IPS-NIHi11 (cell line): ENCODE measurements at regions not wholly inside any gene's neighbourhood (a gene's known extent, or its start where the extent isn't known, plus 50 kb on each side); places are given as distances from the start of the nearest gene placed in this dataset.
"Not testable (repeated sequence)": the region's sequence is repeated elsewhere in the genome, so short reads cannot be mapped to it uniquely, and the experiment has no call there.

Experiments used
- DNase-seq: peaks from one replicate; pipeline ENCODE4 v3.0.0; 2012; ENCODE audit warnings: mixed read lengths, low spot score

DNA sequence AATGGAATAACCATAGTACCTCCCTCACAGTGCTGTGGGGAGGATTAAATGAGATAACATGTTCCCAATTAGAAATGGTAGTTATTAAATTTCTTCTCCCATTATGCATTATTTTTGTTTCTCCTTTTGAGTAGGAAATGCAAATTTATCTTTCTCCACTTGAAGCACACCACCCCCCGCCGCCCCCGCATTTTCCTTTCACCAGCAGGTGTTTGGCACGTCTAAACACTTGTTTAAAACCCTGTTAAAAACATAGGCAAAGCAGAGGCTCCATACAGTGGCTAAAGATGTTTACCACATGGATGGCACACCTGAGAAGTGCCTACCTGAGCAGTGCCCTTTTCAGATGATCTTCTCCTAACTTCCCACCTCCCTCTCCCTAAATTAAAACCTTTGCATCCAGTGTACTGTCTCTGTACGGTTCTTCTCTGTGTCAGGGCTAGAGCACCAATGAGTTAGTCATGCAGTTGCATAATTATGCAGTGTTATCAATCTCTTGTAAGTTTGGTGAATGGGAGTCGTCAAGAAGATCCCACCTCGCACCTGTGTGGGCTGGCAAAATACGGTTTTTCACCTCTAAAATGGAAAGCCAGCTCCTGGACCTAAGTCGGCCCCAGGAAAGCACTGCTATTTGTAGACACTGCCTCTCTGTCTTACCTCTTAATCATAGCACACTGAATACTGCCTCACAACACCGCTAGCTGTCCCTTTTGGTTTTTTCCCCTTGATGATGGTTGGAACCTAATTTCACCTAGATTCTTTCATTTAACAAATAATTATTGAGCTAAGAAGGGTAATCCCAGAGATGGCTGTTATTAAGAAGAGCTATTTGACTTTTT, 122.0 kb downstream of the CT47B1 start:
- DNase-seq, result no peak

DNA sequence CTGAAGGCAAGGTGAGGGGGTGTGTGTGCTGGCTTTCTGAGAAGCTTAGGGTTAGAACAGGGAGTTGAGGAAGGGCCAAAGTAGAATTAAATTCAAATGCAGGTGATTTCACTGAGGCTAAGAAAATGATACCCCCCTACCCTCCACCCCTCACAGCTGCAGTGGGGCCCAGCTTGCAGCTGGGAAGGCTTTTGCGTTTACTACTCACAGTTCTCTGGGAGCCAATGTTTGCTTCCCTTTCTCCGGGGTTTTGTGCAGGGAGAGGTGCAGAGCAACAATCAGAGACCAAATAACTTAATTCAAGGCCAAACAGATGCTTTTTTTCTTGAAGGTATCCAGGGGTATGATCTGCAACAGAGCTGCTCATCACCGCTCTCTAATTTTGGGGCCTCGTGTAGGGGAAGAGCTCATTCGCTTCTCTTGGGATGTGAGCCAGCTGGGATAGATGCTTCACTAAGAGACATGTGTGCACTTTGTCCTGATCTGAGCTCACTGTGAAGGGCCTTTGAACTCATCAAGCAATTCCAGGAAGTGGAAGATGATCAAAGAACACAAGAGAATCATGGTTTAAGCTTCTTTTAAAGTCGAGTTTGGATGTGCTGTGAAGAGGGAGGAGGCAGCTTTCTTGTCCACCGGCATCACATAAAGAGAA, 122.7 kb upstream of the C1GALT1C1 start:
- DNase-seq, result no peak

DNA sequence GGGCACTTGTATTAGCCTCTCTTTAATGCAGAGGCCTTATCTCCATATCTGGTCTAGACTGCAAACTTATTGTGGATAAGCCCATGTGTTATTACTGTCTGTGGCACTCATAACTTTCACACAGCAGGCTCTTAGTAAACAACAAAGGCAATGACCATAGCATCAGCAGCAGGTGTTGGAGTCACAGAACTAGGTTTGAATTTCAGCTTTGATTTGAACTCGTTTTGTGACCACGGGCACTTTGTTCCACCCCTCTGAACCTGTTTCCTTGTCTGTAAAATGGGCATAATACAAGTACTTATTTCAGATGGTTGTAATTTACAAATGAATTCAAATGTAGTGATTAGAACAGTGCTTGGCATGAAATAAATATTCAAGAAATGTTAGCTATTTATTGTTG, 121.8 kb upstream of the C1GALT1C1 start:
- DNase-seq, result no peak

DNA sequence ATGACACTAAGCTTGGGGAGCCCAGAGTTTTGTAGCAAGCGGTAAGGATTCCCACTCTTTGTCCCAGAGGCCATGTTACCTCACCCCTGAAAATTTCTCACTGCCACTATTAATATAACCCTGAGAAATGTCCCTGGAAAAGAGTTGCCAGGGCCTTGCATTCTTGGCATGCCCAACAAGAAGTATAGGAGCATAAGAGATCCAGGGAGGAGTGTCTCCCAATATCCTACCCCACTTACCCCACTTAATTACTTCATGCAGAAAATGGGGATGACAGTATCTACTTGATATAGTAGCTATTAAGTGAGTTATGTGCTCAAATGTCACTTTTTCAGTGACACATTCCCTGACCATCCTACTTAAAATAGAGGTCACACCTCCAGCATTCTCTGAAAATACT, 120.5 kb upstream of the C1GALT1C1 start:
- DNase-seq, result no peak

DNA sequence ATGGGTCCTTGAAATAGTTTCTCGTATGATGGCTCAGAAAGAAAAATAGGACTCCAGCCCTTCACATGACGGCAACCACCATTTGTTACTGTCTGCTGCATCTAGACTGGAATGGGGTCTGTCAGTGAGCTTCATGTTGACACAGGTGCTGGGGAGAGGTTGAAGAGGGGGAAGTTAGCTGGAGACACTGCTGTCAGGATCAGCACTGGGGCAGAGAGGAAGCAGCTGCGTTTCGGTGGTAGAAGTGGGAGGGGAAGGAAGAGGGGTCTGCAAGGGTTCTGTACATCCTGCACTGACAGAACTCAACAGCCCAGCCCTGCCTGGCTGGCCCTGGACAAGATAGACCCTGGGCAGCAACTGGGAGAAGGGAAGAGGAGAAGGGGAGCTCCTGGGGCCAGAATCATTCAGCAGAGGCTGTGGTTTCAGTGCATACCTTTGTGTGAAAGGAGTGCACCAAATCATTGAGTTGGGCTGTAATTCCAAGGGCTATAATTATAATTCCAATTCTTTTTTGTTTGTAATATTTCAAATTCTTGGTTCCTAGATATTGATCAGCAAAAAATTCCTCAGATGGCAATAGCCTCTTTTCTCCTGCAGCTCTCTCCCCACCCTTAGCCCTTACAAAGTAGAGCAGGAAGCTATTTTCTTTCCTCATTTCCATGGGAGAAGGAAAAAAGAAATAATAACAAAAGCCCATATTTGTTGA, 119.4 kb upstream of the C1GALT1C1 start:
- DNase-seq, result no peak

DNA sequence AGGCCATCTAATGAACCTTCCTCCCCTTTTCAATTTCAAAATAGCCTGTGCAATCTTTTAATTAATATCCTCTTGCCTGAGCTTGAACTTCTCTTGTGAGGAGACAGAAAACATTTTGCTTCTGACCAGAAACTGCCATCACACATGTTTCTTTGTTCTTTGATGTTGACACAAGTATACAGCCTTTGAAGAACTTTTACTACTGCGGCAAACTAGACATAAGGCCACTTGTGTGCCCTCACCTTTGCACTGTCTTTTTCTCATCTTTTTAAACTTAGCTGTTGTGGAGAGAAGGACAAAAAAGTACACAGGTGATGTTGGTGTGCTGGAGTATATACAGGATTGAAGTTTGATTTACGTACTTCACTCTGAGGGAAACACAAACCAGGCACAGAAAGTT, 116.3 kb upstream of the C1GALT1C1 start:
- no peak for DNase-seq

DNA sequence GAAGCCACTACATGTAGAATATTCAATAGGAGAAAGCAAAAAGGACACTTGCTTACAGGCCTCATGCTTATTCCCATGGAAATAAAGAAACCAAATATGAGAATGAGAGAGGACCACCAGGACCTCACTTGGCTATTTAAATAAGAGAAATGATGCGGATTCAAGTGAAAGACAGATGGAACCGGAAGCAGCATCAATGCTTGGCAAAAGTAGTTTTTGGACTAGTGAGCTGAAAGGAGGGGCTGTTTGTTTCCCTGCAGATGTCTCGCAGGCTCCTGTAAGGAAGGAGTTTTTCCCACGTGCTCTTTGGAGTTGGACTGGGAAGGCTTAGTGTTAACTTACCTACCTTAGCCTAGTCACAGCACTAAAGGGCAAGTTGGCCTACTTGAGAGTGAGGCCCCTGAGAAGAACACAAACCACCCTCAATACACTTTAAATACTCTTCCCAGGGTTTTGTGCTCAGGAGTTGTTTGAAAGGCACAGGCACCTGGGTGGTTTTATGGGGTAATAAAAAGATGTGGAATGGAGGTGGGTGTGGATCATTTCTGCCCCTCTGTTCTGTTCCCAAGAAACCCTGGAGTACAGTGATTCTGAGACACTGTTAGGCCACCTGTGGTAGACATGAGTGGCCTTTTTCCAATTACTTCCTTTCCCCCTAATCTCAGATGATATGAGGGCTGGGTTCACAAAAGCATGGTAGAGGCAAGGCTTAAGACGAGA, 113.3 kb upstream of the C1GALT1C1 start:
- DNase-seq, result no peak

DNA sequence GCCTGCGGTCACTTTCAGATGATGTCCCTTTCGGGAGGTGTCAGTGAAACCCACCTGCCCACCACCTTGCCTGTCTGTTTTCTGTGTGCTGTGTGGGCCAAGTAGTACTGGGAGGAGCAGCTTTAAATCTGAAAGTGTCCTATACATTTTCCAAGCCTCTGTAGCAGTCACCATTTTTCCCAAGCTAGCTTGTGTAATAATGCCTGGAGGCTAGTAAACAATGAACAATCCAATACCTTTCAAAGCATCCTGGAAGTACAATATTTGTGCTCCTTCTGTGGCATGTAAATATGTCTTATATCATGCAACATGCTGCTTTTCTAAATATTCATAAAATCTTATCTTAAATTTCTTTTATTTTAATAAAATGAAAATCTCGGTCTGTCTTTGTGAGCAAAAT, 111.6 kb upstream of the C1GALT1C1 start:
- DNase-seq, result no peak

DNA sequence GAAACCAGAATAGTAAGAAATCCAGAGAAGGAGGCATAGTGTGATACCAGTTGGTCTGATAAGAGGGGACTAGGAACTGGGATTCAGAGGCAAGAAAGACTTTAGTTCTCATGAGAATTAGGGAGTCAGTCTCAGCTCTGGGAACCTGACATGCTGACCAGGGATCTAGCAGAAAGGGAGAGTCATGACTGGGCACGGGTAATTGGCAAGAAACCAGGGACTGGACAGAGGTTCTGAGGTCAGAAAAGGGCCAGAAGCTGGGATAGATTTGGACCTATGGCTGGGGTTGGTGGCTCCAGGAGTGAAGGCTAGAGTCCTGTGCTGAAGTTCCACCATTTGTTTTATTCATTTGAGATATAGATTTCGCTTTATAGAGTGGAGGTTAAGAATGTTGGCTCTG, 110.2 kb upstream of the C1GALT1C1 start:
- DNase-seq, result no peak

DNA sequence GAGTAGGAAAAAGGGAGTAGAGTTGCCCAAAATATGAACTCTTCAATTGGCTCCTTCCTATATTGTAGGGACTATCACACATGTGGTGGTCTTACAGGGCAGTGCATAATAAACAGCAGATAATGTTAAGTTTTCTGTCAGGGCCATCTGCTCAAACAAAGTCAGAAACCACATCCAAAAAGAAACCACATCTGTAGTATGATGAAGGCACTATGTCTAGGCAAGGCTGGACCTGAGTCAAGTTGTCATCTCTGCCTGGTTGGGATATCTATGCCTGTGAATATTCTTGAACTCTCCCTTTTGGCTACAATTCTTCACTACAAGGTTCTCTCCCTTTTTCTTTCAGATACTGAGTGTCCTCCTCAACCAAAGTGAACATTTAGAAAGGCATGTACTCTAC, 109.4 kb upstream of the C1GALT1C1 start:
- no peak for DNase-seq

DNA sequence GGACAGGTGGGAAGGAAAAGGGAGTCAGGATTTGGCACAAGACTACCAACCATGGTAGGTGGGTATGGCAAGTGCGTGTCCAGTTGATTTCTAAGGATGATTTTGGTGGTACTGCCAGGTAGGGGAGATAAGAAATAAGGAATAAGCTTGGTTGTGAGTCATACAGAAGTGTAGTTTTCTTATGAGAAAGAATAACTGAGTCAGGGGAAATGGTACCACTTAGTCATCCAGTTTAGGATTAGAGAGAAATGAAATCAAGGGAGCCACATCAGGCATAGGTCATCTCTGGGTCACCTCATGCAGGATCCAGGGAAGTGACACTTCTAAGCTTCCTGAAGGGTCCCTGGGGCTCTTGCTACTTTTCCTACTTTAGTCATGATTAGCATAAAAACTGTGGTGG, 107.1 kb upstream of the C1GALT1C1 start:
- DNase-seq, result no peak

DNA sequence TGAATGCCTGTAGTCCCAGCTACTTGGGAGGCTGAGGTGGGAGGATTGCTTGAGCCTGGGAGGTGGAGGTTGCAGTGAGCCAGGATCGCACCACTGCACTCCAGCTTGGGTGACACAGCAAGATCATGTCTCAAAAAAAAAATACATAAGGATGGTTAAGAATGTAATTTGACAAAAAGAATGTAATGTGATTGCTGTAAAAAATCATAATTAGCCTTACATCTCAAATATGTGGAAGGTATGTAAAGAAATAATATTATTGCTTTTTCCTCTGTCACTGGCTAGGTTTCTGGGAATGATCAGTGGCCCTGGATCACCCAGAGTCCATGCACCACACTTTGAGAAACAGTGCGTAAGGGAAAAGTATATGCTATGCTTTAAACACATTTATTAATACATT, 106.1 kb upstream of the C1GALT1C1 start:
- DNase-seq, result no peak

DNA sequence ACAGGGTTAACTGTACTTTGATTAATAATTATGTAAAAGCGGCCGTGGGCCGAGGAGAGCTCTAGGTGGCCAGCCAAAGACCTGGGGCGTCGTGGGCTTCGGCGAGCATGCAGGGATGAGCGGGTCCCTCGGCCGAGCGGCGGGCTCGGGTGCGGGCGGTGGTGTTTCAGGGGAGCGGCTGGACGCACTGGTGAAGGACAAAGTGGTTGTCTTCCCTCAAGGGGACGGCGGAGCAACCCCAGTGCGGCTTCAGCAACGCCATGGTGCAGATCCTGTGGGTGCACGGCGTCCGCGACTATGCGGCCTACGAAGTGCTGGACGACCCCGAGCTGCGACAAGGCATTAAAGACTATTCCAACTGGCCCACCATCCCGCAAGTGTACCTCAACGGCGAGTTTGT, 103.0 kb upstream of the C1GALT1C1 start:
- no peak for DNase-seq

DNA sequence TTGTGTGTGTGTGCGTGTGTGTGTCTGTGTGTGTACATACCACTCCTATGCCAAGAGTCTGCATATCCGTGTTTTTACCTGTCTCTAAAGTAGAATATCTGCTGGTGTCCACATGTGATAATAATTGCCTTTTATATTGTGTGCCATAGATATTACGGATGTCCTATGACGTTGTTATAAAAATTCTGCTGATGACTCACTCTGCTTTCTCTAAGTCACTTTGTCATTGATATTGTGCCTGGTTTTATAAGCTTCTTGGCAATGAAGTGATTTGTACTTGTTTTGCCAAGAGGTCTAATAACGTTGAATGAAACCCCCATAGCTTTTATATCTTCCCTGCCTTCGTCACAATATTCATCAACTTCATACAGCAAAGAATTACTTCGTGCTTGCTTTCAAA, 102.6 kb upstream of the C1GALT1C1 start:
- DNase-seq, result no peak

DNA sequence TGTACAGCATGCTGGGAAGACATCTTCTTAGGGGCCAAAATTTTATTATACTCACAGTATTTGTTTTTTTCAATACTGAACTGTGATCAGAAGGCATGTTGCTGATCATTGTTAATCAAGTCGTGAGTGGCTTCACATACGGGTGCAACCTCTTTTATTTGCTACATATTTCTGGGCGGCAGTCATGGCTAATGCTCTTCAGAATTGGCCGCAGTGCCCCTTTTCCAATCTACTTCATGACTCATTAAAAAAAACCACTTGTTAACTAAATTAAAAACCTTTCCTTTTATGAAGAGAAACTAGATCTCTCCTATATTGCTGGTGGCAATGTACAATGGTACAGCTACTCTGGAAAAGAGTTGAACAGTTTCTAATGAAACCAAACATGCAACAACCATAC, 101.5 kb upstream of the C1GALT1C1 start:
- DNase-seq, result no peak

DNA sequence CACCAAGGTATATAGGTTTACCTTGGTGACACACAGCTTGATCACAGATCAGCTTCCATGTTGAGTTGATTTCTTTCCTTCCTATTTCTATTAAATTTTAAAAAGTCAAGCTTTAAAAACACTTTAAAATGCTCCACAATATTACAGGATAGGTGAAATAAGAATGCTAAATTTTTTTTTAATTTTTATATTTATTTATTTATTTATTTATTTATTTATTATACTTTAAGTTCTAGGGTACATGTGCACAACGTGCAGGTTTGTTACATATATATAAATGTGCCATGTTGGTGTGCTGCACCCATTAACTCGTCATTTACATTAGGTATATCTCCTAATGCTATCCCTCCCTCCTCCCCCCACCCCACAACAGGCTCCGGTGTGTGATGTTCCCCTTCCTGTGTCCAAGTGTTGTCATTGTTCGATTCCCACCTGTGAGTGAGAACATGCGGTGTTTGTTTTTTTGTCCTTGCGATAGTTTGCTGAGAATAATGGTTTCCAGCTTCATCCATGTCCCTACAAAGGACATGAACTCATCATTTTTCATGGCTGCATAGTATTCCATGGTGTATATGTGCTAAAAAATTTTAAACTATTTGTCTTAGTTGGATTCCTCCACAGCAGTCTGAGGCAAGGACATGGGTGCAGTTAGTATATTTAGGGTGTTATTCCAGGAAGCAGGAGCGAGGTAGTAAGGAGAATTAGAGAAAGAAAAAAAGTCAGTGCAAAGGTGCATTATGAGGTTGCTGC, 99.8 kb upstream of the C1GALT1C1 start:
- not testable (repeated sequence) for DNase-seq

DNA sequence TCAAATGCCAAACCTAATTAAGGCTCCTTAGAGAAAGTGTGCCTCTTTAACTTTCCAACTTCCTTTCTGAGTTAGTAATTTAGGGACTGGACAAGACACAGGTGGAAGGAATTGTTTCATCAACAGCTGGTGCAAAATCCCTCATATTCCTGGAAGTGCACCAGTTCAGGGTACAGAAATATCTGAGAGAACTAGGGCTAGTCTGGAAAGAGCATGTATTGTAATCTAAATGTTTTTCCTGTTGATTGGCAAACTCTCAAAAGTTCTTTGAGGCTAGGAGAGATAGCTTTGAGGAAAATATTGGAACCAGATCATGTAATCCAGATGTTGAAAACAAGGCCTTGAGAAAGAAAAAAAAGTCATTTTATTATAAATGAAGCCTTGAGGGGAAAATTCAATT, 98.1 kb upstream of the C1GALT1C1 start:
- DNase-seq, result no peak

DNA sequence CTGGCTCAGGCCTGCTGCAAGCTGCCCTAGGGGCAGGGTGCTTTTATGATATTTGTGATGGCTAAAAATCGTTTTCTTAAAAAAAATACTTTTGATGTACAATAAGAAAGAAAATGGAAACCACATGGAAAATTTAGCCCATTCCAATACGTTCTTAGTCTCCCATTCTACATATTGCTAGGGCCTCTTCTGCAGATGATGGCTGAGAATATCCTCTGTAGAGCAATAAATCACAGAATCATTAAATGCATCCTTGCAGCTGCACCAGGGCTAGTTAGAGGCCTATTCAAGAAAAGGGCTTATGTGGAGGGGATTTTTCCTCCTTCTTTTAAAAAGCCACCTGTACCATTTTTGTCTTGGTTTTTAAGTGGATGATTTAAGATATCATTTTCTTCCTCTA, 97.6 kb upstream of the C1GALT1C1 start:
- DNase-seq, result no peak

DNA sequence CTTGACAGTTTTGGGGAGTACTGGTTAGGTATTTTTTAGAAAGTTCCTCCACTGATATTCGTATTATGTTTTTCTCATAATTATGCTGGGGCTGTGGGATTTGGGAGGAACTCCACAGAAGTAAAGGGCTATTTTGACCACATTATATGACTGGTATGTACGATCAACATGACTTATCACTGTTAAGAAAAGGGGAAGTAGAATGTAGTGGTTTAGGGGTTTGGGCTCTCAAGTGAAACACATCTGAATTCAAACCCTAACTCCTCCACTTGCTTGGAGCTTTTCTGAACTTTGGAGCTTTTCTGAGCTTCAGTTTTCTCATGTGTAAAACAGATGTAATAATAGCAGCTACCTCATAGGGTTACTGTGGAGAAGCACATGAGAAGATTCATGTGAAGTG, 96.4 kb upstream of the C1GALT1C1 start:
- no peak for DNase-seq

DNA sequence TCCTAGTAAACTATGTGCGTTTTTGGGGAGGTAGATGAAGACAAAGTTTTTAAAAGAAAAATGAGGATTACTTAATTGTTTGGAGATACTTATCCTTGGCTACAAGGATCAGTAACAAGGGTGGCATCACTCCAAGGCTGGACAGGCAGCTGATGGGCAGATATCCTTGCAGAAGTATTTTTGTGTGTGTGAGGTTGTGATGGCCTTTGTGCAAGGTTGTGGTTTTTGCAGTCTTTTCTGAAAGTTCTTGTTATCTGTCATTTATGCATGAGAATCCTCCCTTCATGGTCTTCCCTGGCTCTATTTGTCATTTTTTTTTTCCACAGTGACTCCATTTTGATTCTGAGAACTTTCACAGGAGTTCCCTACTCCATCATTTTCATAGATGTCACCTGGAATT, 96.0 kb upstream of the C1GALT1C1 start:
- DNase-seq, result no peak

DNA sequence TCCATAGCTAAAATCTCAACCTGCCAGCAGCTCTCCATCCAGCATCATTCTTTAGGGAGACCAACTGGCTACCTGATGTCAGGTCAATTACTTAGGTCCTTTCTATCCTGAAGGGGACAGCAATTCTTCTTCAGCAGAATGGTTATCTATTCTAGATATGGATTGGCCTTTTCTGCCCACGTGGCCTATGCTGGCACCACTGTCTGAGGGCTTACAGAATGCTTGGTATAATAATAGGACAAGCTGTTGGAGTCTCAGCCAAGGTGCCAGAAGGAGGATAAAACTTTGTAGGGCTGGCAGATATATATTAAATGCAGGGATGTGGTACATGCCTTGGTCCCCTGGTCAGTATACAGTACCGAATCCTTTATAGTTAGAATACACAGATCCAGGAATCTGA, 89.8 kb upstream of the C1GALT1C1 start:
- no peak for DNase-seq

DNA sequence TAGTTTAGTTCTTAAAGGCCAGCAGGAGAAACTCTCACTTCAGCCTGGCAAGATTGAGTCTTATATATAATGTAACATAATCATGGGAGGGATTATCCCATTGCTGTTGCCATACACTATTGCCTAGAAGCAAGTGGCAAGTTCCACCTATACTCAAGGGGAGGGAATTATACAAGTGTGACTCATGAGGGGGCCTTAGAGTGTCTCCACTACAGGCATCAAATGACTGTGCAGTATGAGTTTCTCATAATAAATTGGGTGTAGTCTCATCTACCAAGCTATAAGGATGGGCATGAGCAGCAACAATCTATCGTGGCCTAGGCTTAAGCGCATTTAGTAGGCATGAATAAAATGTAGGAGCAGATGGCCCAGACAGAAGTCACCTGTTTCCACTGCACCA, 89.1 kb upstream of the C1GALT1C1 start:
- no peak for DNase-seq
